ENCODE measurements at regions not wholly inside any gene's neighbourhood (a gene's known extent, or its start where the extent isn't known, plus 50 kb on each side); places are given as distances from the start of the nearest gene placed in this dataset.
"Not testable (repeated sequence)": the region's sequence is repeated elsewhere in the genome, so short reads cannot be mapped to it uniquely, and the experiment has no call there.

DNA sequence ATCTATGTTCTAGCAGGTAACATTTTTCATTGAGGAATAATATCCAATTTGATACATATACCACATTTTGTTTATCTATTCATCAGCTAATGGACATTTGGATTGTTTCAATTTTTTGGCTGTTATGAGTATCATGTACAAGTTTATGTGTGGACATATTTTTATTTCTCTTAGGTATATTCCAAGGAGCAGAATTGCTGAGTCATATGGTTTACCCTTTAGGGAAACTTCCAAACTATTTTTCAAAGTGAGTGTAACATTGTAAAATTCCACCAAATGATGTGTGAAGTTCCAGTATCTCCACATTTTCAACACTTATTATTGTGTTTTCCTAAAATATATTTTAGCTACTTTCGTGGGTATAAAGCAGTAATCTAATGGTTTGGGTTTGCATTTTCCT is 1789.9 kb downstream of the MRPL39 start:
- no peak for DNase-seq
- in situ Hi-C loops (cut with HindIII; ENCODE audit: low pct_ligation_motif_present, low pct_unique_long_range_greater_than_20kb, low sequenced_read_pairs): no loop called here

- DNase-seq: no peak
- in situ Hi-C loops (cut with HindIII; ENCODE audit: low pct_ligation_motif_present, low pct_unique_long_range_greater_than_20kb, low sequenced_read_pairs): no loop called here
Measured at GRCh38 chr21:23812485-23812884, 1794.8 kb downstream of the MRPL39 start.

DNA sequence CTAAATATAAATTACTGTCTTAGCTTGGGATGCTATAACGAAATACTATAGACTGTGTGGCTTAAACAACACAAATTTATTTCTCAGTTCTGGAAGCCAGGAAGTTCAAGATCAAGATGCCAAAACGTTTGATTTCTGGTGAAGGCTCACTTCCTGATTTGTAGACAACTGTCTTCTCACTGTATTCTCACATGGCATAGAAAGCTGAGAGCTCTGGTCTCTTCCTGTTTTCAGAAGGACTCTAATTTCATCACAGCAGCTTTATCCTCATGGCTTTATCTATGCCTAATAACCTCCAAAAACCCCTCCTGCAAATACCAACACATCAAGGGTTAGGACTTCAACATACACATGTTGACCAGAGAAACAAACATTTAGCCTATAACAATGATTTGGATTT is 1795.5 kb downstream of the MRPL39 start:
- DNase-seq: no peak

DNA sequence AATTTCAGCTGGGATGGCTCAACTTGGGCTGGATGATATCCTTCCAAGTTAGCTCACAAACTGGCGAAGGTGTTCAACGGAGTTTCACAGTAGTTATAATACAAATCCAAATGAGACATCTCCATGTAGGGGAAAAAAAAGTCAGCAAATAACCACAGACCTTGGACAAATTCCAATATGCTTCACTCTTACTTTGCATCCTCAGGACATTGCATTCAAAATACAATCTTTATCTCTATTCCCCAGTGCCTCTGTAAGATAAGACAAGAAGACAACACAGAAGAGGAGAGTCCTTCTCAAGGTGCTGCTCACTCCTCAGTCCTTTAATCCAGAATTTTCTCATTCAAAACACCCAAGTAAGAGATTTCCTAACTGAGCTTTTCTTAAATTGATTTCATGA is 1797.7 kb downstream of the MRPL39 start:
- in situ Hi-C loops (cut with HindIII; ENCODE audit: low pct_ligation_motif_present, low pct_unique_long_range_greater_than_20kb, low sequenced_read_pairs): no loop called here
- DNase-seq: no peak

More for the DNA sequence above, 1795.5 kb downstream of the MRPL39 start:
- in situ Hi-C loops (cut with HindIII; ENCODE audit: low pct_ligation_motif_present, low pct_unique_long_range_greater_than_20kb, low sequenced_read_pairs): no loop called here

- DNase-seq; in situ Hi-C loops (cut with HindIII; ENCODE audit: low pct_ligation_motif_present, low pct_unique_long_range_greater_than_20kb, low sequenced_read_pairs): not testable (repeated sequence)
Measured at GRCh38 chr21:23806966-23807548, 1800.2 kb downstream of the MRPL39 start.

DNA sequence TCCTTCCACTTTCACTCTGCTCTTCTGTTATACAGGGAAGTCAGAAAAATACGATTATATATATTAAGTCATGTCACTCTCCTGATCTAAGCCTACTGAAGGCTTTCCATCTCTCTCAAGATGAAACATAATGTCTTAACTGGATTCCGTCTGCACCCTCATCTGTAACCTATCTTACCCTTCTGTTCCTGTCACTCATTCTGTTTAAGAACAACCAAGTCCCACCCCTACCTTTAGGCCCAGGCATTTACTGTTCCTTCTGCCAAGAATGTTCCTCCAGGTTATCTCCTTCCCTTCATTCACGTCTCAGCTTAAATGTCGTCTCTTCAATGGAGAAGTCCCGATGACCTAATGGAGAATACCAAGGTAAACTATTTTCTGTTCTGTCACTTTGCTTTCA is 1802.4 kb downstream of the MRPL39 start:
- in situ Hi-C loops (cut with HindIII; ENCODE audit: low pct_ligation_motif_present, low pct_unique_long_range_greater_than_20kb, low sequenced_read_pairs): no loop called here
- DNase-seq: no peak

DNA sequence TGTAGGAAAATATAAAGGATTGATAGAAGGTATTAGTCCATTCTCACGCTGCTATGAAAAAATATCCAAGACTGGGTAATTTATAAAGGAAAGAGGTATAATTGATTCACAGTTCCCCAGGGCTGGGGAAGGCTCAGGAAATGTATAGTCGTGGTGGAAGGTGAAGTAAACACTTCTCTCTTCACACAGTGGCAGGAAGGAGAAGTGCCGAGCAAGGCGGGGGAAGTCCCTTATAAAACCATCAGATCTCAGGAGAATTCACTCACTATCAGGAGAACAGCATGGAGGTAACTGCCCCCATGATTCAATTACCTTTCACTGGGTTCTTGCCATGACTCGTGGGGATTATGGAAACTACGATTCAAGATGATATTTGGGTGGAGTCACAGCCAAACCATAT is 1806.0 kb downstream of the MRPL39 start:
- in situ Hi-C loops (cut with HindIII; ENCODE audit: low pct_ligation_motif_present, low pct_unique_long_range_greater_than_20kb, low sequenced_read_pairs): no loop called here
- DNase-seq: no peak

DNA sequence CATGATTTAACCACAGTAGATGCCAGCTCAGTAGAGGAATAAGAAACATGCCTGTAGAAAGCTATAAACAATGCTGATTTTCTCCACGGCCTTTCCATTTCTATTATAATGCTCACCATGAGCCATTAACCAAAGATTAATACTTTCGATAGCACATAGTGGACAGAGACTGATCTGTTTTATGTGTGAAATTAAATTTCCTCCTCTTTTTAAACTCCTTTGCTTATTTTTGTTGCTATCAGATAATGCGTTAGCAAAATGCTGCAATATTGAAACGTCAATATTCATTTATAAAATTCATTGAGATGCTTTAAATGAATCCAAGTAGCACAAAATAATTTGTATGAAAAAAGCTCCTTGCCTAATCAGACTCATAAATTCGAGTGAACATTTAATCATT is 1807.9 kb downstream of the MRPL39 start:
- in situ Hi-C loops (cut with HindIII; ENCODE audit: low pct_ligation_motif_present, low pct_unique_long_range_greater_than_20kb, low sequenced_read_pairs): no loop called here
- no peak for DNase-seq

DNA sequence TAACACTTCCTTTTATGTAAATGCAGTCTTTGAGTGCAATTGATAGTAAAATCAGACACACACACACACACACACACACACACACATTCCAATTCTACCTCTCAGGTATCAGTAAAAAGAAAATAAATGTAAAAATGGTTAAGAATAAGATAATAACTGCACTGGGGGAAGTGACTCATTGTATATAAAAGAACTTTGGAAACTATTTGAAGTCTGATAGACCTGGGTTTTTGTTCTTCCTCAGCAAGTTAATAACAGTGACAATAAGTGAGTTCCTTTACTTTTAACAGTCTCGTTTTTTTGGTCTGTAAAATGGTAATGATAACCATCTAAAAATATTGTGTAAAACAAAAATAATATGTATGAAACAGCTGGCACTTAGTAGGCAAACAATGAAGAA is 1815.0 kb downstream of the MRPL39 start:
- no peak for DNase-seq
- in situ Hi-C loops (cut with HindIII; ENCODE audit: low pct_ligation_motif_present, low pct_unique_long_range_greater_than_20kb, low sequenced_read_pairs): no loop called here

- no peak for DNase-seq
- in situ Hi-C loops (cut with HindIII; ENCODE audit: low pct_ligation_motif_present, low pct_unique_long_range_greater_than_20kb, low sequenced_read_pairs): no loop called here
Measured at GRCh38 chr21:23789864-23790263, 1817.4 kb downstream of the MRPL39 start.

DNA sequence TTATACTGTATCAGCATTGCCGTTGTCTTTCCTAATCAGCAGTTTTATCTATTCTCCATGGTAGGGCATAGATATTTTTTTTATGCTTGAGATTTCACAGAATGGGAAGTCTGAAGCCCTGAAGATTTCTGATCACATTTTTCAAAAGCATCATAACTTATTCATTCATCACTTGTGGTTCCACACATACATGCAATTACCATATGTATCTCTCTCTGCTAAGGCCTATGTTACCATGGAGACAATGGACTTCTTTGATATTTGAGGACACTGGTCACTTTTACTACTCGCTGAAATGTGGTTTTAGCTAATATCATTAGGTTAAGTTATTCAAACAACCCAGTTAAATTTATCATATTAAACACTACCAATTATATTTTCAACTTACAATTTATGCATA is 1827.0 kb downstream of the MRPL39 start:
- DNase-seq: no peak
- in situ Hi-C loops (cut with HindIII; ENCODE audit: low pct_ligation_motif_present, low pct_unique_long_range_greater_than_20kb, low sequenced_read_pairs): no loop called here

DNA sequence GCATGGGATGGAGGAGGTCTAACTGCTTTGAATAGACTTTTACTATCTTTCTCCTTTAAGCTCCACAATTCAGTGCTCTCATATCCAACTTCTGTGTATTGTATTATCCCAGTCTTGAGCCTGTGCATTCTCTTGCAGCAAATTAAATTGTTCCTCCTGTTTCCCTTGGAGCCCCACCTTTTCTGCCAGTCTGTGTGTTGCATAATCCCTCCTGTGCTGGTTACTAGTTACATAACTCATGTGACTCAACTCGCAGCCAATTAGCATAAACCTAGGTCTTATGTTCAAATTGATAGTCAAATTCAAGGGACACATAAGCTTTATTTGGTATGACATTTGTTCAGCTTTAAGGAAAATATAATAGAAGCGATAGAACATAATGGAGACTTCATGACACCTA is 1863.5 kb downstream of the MRPL39 start:
- in situ Hi-C loops (cut with HindIII; ENCODE audit: low pct_ligation_motif_present, low pct_unique_long_range_greater_than_20kb, low sequenced_read_pairs): no loop called here
- no peak for DNase-seq

GRCh38 chr21:23740463-23740862 is 1866.8 kb downstream of the MRPL39 start:
- in situ Hi-C loops (cut with HindIII; ENCODE audit: low pct_ligation_motif_present, low pct_unique_long_range_greater_than_20kb, low sequenced_read_pairs): no loop called here
- no peak for DNase-seq

GRCh38 chr21:23732776-23733175 is 1874.5 kb downstream of the MRPL39 start:
- in situ Hi-C loops (cut with HindIII; ENCODE audit: low pct_ligation_motif_present, low pct_unique_long_range_greater_than_20kb, low sequenced_read_pairs): no loop called here
- no peak for DNase-seq

DNA sequence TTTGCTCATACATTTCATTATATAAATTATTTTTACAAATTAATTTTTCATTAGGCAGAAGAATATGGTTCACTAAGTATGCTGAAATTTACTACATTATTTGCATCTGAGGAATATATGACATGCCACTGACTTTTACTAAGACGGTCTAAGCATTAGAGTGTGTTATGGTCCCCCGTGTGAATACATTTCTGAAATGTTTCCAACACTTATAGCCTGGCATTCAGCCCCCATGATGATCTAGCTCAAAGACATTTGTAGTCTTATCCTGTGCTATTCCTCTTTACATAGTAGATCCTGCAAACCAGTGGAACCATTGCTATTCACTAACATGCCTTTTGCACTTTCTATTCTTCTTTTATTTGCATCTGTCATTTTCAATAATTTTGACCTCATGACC is 1878.0 kb downstream of the MRPL39 start:
- in situ Hi-C loops (cut with HindIII; ENCODE audit: low pct_ligation_motif_present, low pct_unique_long_range_greater_than_20kb, low sequenced_read_pairs): no loop called here
- no peak for DNase-seq

DNA sequence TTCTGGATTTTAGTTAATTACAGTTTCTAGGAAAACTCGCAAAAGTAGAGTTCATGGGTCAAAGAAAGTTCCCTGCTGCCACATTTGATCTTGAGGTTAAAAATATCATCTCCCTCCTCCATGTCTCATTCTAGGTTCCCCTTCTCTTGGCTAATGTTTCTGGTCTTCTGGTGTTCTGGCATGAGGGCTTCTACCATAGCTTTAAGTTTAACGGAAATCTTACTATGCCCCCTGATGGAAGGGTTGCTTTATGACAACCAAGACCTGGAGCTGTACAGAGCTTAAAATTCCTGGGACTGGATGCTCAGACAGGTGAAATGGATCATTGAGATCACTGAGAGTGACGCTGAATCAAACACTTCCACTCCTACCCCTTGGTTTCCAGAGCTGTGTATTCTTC is 1881.7 kb downstream of the MRPL39 start:
- in situ Hi-C loops (cut with HindIII; ENCODE audit: low pct_ligation_motif_present, low pct_unique_long_range_greater_than_20kb, low sequenced_read_pairs): no loop called here
- peak; percentile 3 for DNase-seq

GRCh38 chr21:23718446-23719285 is 1888.6 kb downstream of the MRPL39 start:
- in situ Hi-C loops (cut with HindIII; ENCODE audit: low pct_ligation_motif_present, low pct_unique_long_range_greater_than_20kb, low sequenced_read_pairs): no loop called here
- DNase-seq: no peak

GRCh38 chr21:23712166-23712565 is 1895.1 kb downstream of the MRPL39 start:
- in situ Hi-C loops (cut with HindIII; ENCODE audit: low pct_ligation_motif_present, low pct_unique_long_range_greater_than_20kb, low sequenced_read_pairs): no loop called here
- DNase-seq: no peak

- in situ Hi-C loops (cut with HindIII; ENCODE audit: low pct_ligation_motif_present, low pct_unique_long_range_greater_than_20kb, low sequenced_read_pairs): no loop called here
- DNase-seq: no peak
Measured at GRCh38 chr21:23706431-23706830, 1900.8 kb downstream of the MRPL39 start.

- no peak for DNase-seq
- in situ Hi-C loops (cut with HindIII; ENCODE audit: low pct_ligation_motif_present, low pct_unique_long_range_greater_than_20kb, low sequenced_read_pairs): no loop called here
Measured at GRCh38 chr21:23699402-23699801, 1907.9 kb downstream of the MRPL39 start.

Data from ACHN (cell line).